ENCODE measurements at regions not wholly inside any gene's neighbourhood (a gene's known extent, or its start where the extent isn't known, plus 50 kb on each side); places are given as distances from the start of the nearest gene placed in this dataset.

DNA sequence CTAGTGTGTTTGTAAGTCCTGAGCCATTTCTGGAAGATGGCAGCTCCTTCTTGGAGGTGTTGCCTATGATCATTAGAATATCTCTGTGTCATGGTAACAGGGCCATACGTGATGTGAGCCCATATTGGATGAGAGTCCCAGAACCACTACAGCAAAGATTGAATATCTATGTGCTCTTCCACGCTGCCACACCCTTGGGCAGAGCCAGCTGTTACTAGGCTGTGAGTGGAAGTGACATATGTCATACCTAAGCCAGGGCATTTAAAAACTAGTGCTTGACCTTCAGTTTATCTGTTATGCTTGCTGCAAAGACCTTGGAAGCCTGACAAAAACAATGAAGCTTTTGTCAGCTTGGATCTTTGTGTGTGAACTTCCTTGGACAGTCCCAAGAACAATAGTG, 495.1 kb upstream of the CCDC196 start:
- no peak for TF ChIP-seq POLR2AphosphoS5 (IDR thresholded peaks at IDR 0.05; ENCODE audit: low read depth, low read length)
- no peak for TF ChIP-seq SPI1 (IDR thresholded peaks at IDR 0.05; ENCODE audit: low read depth, low read length)
- TF ChIP-seq POLR2A (IDR thresholded peaks at IDR 0.05; ENCODE audit: low read depth, low read length) = no peak
- TF ChIP-seq PAX5 (IDR thresholded peaks at IDR 0.05; ENCODE audit: insufficient read depth, low read length, severe bottlenecking) = no peak

Measured in GM12891 (cell line).